GM23338 (cell line): ENCODE measurements at regions not wholly inside any gene's neighbourhood (a gene's known extent, or its start where the extent isn't known, plus 50 kb on each side); places are given as distances from the start of the nearest gene placed in this dataset.

Source experiments
- ATAC-seq: fragments of 200-7000 bp; cut with Tn5 transposase; 3 replicates; pipeline ENCODE4 v1.9.1; 2020
- DNase-seq: peaks from one replicate; pipeline ENCODE4 v3.0.0-alpha.2; 2015; ENCODE audit warnings: low spot score
- H2AFZ ChIP-seq: fragments of 200-600 bp; sonication (generic); 2 replicates; pipeline ENCODE4 v1.8.0; 2016; ENCODE audit warnings: antibody characterized with exemption, mild to moderate bottlenecking, moderate library complexity
- H3F3A ChIP-seq: fragments of 200-600 bp; sonication (generic); replicated peaks from 2 replicates; pipeline ENCODE4 v1.8.0; 2017; ENCODE audit warnings: antibody characterized with exemption, mixed run types, low read depth
- H3K27ac ChIP-seq: fragments of 200-600 bp; sonication (generic); 2 replicates; pipeline ENCODE4 v1.6.1; 2016; ENCODE audit warnings: low read depth
- H3K27me3 ChIP-seq: fragments of 200-600 bp; sonication (generic); 2 replicates; pipeline ENCODE4 v1.8.0; 2016; ENCODE audit warnings: mild to moderate bottlenecking, mixed run types, moderate library complexity; ENCODE audit not compliant: insufficient read depth
- H3K36me3 ChIP-seq: fragments of 200-600 bp; sonication (generic); 2 replicates; pipeline ENCODE4 v1.8.0; 2016; ENCODE audit warnings: mild to moderate bottlenecking; ENCODE audit not compliant: insufficient read depth
- H3K4me1 ChIP-seq: fragments of 200-600 bp; sonication (generic); 2 replicates; pipeline ENCODE4 v1.8.0; 2016; ENCODE audit warnings: mild to moderate bottlenecking, moderate library complexity; ENCODE audit not compliant: insufficient read depth
- H3K4me2 ChIP-seq: fragments of 200-600 bp; sonication (generic); 2 replicates; pipeline ENCODE4 v1.7.1; 2017; ENCODE audit warnings: mixed run types
- H3K4me3 ChIP-seq: fragments of 200-600 bp; sonication (generic); 2 replicates; pipeline ENCODE4 v1.6.1; 2016; ENCODE audit warnings: mixed run types
- H3K79me2 ChIP-seq: fragments of 200-600 bp; sonication (generic); replicated peaks from 2 replicates; pipeline ENCODE4 v1.8.0; 2017; ENCODE audit warnings: mild to moderate bottlenecking; ENCODE audit not compliant: insufficient read depth
- H3K9me2 ChIP-seq: fragments of 200-600 bp; sonication (generic); 2 replicates; pipeline ENCODE4 v1.8.0; 2017; ENCODE audit not compliant: insufficient read depth
- H4K20me1 ChIP-seq: fragments of 200-600 bp; sonication (generic); replicated peaks from 2 replicates; pipeline ENCODE4 v1.8.0; 2017; ENCODE audit warnings: mild to moderate bottlenecking; ENCODE audit not compliant: insufficient read depth
- H3K27ac Mint-ChIP-seq: 2 replicates; pipeline ENCODE4 v1.8.0; 2020; ENCODE audit warnings: inconsistent platforms, mild to moderate bottlenecking, moderate library complexity, mixed read lengths
- H3K27me3 Mint-ChIP-seq: 3 replicates; pipeline ENCODE4 v1.8.0; 2022; ENCODE audit warnings: low read depth, mild to moderate bottlenecking, moderate library complexity, mixed read lengths, inconsistent platforms; ENCODE audit not compliant: insufficient read depth, poor library complexity
- H3K36me3 Mint-ChIP-seq: 3 replicates; pipeline ENCODE4 v1.8.0; 2021; ENCODE audit warnings: low read depth, mild to moderate bottlenecking, inconsistent platforms, moderate library complexity, mixed read lengths
- H3K4me1 Mint-ChIP-seq: 3 replicates; pipeline ENCODE4 v1.8.0; 2020; ENCODE audit warnings: mild to moderate bottlenecking, inconsistent platforms, mixed read lengths
- H3K4me3 Mint-ChIP-seq: 3 replicates; pipeline ENCODE4 v1.8.0; 2021; ENCODE audit warnings: moderate library complexity, mild to moderate bottlenecking, inconsistent platforms, mixed read lengths
- H3K9me3 Mint-ChIP-seq: 3 replicates; pipeline ENCODE4 v1.8.0; 2020; ENCODE audit warnings: moderate library complexity, mild to moderate bottlenecking, inconsistent platforms, mixed read lengths
- CREB1 ChIP-seq: fragments of 250-450 bp; sonication (Bioruptor Pico); IDR thresholded peaks from 2 replicates; pipeline ENCODE4 v1.5.0; 2020; ENCODE audit warnings: low read depth, mild to moderate bottlenecking, moderate library complexity
- EZH2 ChIP-seq: fragments of 200-600 bp; sonication (generic); IDR thresholded peaks from one replicate; pipeline ENCODE4 v1.8.0; 2017; ENCODE audit warnings: antibody characterized with exemption, mild to moderate bottlenecking, low read depth; ENCODE audit not compliant: unreplicated experiment
- EZH2phosphoT487 ChIP-seq: fragments of 200-600 bp; sonication (generic); IDR thresholded peaks from one replicate; pipeline ENCODE4 v1.8.1; 2018; ENCODE audit warnings: antibody characterized with exemption; ENCODE audit not compliant: unreplicated experiment
- JUNB ChIP-seq: IDR thresholded peaks from one replicate; pipeline ENCODE4 v1.6.1; 2016; ENCODE audit warnings: antibody characterized with exemption; ENCODE audit not compliant: unreplicated experiment
- NANOG ChIP-seq: IDR thresholded peaks from 2 replicates; pipeline ENCODE4 v1.6.1; 2016; ENCODE audit warnings: antibody characterized with exemption, borderline replicate concordance
- POLR2AphosphoS5 ChIP-seq: IDR thresholded peaks from 2 replicates; pipeline ENCODE4 v1.6.1; 2016; ENCODE audit warnings: antibody characterized with exemption, low read depth
- STAT1 ChIP-seq: IDR thresholded peaks from one replicate; pipeline ENCODE4 v1.6.1; 2016; ENCODE audit warnings: antibody characterized with exemption; ENCODE audit not compliant: unreplicated experiment
- ZNF114 ChIP-seq: fragments of 250-450 bp; sonication (Bioruptor Pico); IDR thresholded peaks from 2 replicates; pipeline ENCODE4 v1.5.0; 2020; ENCODE audit warnings: mild to moderate bottlenecking, moderate library complexity
- ZNF331 ChIP-seq: fragments of 250-450 bp; sonication (Bioruptor Pico); IDR thresholded peaks from 2 replicates; pipeline ENCODE4 v1.5.0; 2020; ENCODE audit warnings: low read depth, mild to moderate bottlenecking, moderate library complexity
- TF ChIP-seq, protein P1 (sequence below): fragments of 250-450 bp; sonication (Bioruptor Pico); IDR thresholded peaks from 2 replicates; pipeline ENCODE4 v1.5.0; 2020; ENCODE audit warnings: mild to moderate bottlenecking, moderate library complexity
- TF ChIP-seq, protein P2 (sequence below): IDR thresholded peaks from one replicate; pipeline ENCODE4 v1.6.1; 2018; ENCODE audit warnings: antibody characterized with exemption; ENCODE audit not compliant: unreplicated experiment
- TF ChIP-seq, protein P3 (sequence below), 2 experiments: fragments of 200-600 bp in 1 of 2; sonication (generic) in 1 of 2; conservative IDR thresholded peaks; 2 replicates each; pipeline versions ENCODE4 v1.5.1 to v1.6.1; 2016 to 2017; ENCODE audit warnings: antibody characterized with exemption in 2 of 2, low read depth in 2 of 2, mild to moderate bottlenecking in 2 of 2, moderate library complexity in 1 of 2

DNA sequence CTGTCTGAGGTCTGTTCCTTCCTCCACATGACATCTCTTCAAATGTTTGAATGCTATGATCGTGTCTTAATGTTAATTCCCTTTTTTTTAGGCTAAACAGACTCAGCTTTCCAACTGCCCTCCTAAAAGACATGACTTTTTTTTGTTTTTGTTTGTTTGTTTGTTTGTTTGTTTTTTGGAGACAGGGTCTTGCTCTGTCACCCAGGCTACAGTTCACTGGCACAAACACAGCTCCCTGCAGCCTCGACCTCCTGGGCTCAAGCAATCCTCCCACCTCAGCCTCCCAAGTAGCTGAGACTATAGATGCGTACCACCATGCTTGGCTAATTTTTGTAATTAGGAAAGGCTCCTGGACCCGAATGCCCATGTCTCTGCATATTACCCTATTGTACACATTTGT is 176.5 kb downstream of the ABCA8 start:
- Histone ChIP-seq H3K4me1 (no peaks in the 10 kb centered on the region), H2AFZ (no peak overlapping the region), H4K20me1 (no peaks in the 10 kb centered on the region), H3K36me3 (no peaks in the 10 kb centered on the region), H3K27ac (no peak overlapping the region), H3K27me3 (no peaks in the 10 kb centered on the region), H3K4me2 (no peak overlapping the region), H3K4me3 (no peak overlapping the region), H3F3A (no peaks in the 10 kb centered on the region), H3K79me2 (no peaks in the 10 kb centered on the region), H3K9me2 (no peaks in the 10 kb centered on the region; the same call in 1 of the 2 replicates)
- no peak for TF ChIP-seq NANOG
- TF ChIP-seq ZNF331 (CRISPR knock-in tag) = no peak
- TF ChIP-seq, protein P1, sequence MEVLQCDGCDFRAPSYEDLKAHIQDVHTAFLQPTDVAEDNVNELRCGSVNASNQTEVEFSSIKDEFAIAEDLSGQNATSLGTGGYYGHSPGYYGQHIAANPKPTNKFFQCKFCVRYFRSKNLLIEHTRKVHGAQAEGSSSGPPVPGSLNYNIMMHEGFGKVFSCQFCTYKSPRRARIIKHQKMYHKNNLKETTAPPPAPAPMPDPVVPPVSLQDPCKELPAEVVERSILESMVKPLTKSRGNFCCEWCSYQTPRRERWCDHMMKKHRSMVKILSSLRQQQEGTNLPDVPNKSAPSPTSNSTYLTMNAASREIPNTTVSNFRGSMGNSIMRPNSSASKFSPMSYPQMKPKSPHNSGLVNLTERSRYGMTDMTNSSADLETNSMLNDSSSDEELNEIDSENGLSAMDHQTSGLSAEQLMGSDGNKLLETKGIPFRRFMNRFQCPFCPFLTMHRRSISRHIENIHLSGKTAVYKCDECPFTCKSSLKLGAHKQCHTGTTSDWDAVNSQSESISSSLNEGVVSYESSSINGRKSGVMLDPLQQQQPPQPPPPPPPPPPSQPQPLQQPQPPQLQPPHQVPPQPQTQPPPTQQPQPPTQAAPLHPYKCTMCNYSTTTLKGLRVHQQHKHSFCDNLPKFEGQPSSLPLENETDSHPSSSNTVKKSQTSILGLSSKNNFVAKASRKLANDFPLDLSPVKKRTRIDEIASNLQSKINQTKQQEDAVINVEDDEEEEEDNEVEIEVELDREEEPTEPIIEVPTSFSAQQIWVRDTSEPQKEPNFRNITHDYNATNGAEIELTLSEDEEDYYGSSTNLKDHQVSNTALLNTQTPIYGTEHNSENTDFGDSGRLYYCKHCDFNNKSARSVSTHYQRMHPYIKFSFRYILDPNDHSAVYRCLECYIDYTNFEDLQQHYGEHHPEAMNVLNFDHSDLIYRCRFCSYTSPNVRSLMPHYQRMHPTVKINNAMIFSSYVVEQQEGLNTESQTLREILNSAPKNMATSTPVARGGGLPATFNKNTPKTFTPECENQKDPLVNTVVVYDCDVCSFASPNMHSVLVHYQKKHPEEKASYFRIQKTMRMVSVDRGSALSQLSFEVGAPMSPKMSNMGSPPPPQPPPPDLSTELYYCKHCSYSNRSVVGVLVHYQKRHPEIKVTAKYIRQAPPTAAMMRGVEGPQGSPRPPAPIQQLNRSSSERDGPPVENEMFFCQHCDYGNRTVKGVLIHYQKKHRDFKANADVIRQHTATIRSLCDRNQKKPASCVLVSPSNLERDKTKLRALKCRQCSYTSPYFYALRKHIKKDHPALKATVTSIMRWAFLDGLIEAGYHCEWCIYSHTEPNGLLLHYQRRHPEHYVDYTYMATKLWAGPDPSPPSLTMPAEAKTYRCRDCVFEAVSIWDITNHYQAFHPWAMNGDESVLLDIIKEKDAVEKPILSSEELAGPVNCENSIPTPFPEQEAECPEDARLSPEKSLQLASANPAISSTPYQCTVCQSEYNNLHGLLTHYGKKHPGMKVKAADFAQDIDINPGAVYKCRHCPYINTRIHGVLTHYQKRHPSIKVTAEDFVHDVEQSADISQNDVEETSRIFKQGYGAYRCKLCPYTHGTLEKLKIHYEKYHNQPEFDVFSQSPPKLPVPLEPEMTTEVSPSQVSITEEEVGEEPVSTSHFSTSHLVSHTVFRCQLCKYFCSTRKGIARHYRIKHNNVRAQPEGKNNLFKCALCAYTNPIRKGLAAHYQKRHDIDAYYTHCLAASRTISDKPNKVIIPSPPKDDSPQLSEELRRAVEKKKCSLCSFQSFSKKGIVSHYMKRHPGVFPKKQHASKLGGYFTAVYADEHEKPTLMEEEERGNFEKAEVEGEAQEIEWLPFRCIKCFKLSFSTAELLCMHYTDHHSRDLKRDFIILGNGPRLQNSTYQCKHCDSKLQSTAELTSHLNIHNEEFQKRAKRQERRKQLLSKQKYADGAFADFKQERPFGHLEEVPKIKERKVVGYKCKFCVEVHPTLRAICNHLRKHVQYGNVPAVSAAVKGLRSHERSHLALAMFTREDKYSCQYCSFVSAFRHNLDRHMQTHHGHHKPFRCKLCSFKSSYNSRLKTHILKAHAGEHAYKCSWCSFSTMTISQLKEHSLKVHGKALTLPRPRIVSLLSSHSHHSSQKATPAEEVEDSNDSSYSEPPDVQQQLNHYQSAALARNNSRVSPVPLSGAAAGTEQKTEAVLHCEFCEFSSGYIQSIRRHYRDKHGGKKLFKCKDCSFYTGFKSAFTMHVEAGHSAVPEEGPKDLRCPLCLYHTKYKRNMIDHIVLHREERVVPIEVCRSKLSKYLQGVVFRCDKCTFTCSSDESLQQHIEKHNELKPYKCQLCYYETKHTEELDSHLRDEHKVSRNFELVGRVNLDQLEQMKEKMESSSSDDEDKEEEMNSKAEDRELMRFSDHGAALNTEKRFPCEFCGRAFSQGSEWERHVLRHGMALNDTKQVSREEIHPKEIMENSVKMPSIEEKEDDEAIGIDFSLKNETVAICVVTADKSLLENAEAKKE (CRISPR knock-in tag) = no peak
- TF ChIP-seq STAT1 = no peak
- TF ChIP-seq, protein P2, sequence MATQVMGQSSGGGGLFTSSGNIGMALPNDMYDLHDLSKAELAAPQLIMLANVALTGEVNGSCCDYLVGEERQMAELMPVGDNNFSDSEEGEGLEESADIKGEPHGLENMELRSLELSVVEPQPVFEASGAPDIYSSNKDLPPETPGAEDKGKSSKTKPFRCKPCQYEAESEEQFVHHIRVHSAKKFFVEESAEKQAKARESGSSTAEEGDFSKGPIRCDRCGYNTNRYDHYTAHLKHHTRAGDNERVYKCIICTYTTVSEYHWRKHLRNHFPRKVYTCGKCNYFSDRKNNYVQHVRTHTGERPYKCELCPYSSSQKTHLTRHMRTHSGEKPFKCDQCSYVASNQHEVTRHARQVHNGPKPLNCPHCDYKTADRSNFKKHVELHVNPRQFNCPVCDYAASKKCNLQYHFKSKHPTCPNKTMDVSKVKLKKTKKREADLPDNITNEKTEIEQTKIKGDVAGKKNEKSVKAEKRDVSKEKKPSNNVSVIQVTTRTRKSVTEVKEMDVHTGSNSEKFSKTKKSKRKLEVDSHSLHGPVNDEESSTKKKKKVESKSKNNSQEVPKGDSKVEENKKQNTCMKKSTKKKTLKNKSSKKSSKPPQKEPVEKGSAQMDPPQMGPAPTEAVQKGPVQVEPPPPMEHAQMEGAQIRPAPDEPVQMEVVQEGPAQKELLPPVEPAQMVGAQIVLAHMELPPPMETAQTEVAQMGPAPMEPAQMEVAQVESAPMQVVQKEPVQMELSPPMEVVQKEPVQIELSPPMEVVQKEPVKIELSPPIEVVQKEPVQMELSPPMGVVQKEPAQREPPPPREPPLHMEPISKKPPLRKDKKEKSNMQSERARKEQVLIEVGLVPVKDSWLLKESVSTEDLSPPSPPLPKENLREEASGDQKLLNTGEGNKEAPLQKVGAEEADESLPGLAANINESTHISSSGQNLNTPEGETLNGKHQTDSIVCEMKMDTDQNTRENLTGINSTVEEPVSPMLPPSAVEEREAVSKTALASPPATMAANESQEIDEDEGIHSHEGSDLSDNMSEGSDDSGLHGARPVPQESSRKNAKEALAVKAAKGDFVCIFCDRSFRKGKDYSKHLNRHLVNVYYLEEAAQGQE = no peak
- TF ChIP-seq ZNF114 (CRISPR knock-in tag) = no peak
- TF ChIP-seq CREB1 (CRISPR knock-in tag) = no peak
- TF ChIP-seq JUNB = no peak
- TF ChIP-seq POLR2AphosphoS5 = no peak
- TF ChIP-seq EZH2phosphoT487 = no peak
- TF ChIP-seq, protein P3, sequence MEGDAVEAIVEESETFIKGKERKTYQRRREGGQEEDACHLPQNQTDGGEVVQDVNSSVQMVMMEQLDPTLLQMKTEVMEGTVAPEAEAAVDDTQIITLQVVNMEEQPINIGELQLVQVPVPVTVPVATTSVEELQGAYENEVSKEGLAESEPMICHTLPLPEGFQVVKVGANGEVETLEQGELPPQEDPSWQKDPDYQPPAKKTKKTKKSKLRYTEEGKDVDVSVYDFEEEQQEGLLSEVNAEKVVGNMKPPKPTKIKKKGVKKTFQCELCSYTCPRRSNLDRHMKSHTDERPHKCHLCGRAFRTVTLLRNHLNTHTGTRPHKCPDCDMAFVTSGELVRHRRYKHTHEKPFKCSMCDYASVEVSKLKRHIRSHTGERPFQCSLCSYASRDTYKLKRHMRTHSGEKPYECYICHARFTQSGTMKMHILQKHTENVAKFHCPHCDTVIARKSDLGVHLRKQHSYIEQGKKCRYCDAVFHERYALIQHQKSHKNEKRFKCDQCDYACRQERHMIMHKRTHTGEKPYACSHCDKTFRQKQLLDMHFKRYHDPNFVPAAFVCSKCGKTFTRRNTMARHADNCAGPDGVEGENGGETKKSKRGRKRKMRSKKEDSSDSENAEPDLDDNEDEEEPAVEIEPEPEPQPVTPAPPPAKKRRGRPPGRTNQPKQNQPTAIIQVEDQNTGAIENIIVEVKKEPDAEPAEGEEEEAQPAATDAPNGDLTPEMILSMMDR (conservative IDR thresholded peaks at IDR 0.05; ENCODE audit: low read depth in 2 of 2) = no peak
- TF ChIP-seq EZH2 = no peak
- Mint-ChIP-seq H3K27me3 (no peaks in the 10 kb centered on the region), H3K27ac (peak overlapping the region; percentile 67; the same call in 1 of the 2 replicates), H3K9me3 (peaks cover 12% of the 10 kb centered on the region), H3K4me1 (peaks cover 2% of the 10 kb centered on the region; the same call in 1 of the 3 replicates), H3K36me3 (peaks cover 5% of the 10 kb centered on the region; the same call in 2 of the 3 replicates), H3K4me3 (no peak overlapping the region)
- DNase-seq = no peak
- no peak for ATAC-seq
